Panc1 (cell line): ENCODE measurements at regions not wholly inside any gene's neighbourhood (a gene's known extent, or its start where the extent isn't known, plus 50 kb on each side); places are given as distances from the start of the nearest gene placed in this dataset.

Experiments used
- ATAC-seq: fragments of 200-7000 bp; cut with Tn5 transposase; 2 replicates; pipeline ENCODE4 v1.9.1; 2020; ENCODE audit warnings: mild to moderate bottlenecking, moderate library complexity
- BruUV-seq: library from RNA; stranded (reverse); fragments of 400-500 nt; replicated peaks from 2 replicates; lab custom pipeline; 2021; lab: Mats Ljungman, UMichigan
- CTCF ChIA-PET: fragments of 300-600 bp; sonication (Branson Sonifier 250); formaldehyde crosslinking; loops from one replicate; lab custom pipeline; 2022; ENCODE audit warnings: antibody characterized with exemption; lab: Charles Lee
- POLR2A ChIA-PET: fragments of 300-600 bp; sonication (Branson Sonifier 250); formaldehyde crosslinking; loops from one replicate; lab custom pipeline; 2022; ENCODE audit warnings: antibody characterized with exemption; lab: Charles Lee
- DNase-seq: peaks from one replicate; pipeline ENCODE4 v3.0.0-alpha.2; 2010; ENCODE audit warnings: low read depth, low spot score
- H3K27ac ChIP-seq: 2 replicates; pipeline ENCODE4 v1.5.1; 2011; ENCODE audit warnings: mild to moderate bottlenecking, low read length, inconsistent platforms
- H3K27me3 ChIP-seq: fragments of 200-500 bp; sonication (Bioruptor generic); 2 replicates; pipeline ENCODE4 v1.6.0; 2014; ENCODE audit warnings: low read length, inconsistent platforms; ENCODE audit not compliant: control insufficient read depth, insufficient read depth
- H3K36me3 ChIP-seq: fragments of 200-500 bp; sonication (Bioruptor generic); 2 replicates; pipeline ENCODE4 v1.5.1; 2014; ENCODE audit warnings: inconsistent platforms, mild to moderate bottlenecking, low read length, moderate library complexity; ENCODE audit not compliant: control insufficient read depth, insufficient read depth
- H3K4me1 ChIP-seq: 2 replicates; pipeline ENCODE4 v1.5.1; 2011; ENCODE audit warnings: inconsistent platforms, mild to moderate bottlenecking, low read length, moderate library complexity; ENCODE audit not compliant: control insufficient read depth, insufficient read depth
- H3K4me3 ChIP-seq, 2 experiments: 2 replicates each; pipeline ENCODE4 v1.5.1; 2011 to 2012; ENCODE audit warnings: low read depth in 2 of 2, low read length in 2 of 2, mild to moderate bottlenecking in 2 of 2, inconsistent platforms in 1 of 2, moderate library complexity in 1 of 2
- H3K9me3 ChIP-seq: fragments of 200-500 bp; sonication (Bioruptor generic); 2 replicates; pipeline ENCODE4 v1.5.1; 2014; ENCODE audit warnings: low read depth, mild to moderate bottlenecking, inconsistent platforms, low read length, moderate library complexity; ENCODE audit not compliant: control insufficient read depth, insufficient read depth
- POLR2AphosphoS5 ChIP-seq: IDR thresholded peaks from 2 replicates; pipeline ENCODE4 v1.6.1; 2012; ENCODE audit warnings: mild to moderate bottlenecking, low read depth, low read length, moderate library complexity
- SIN3A ChIP-seq: IDR thresholded peaks from 2 replicates; pipeline ENCODE4 v1.6.1; 2012; ENCODE audit warnings: low read depth, mild to moderate bottlenecking, low read length, moderate library complexity, borderline replicate concordance; ENCODE audit not compliant: insufficient read depth
- TCF7L2 ChIP-seq: IDR thresholded peaks from 2 replicates; pipeline ENCODE4 v1.6.1; 2011; ENCODE audit warnings: mild to moderate bottlenecking, low read depth, low read length, inconsistent platforms
- in situ Hi-C: cut with HindIII; loops from 2 replicates; pipeline ENCODE4 v1.10.0; 2016; ENCODE audit warnings: low sequenced_read_pairs, low pct_unique_long_range_greater_than_20kb
- intact Hi-C: fragments of 100-400 bp; cut with micrococcal nuclease; formaldehyde crosslinking; loops from one replicate; pipeline ENCODE4 v1.10.0; 2022; ENCODE audit not compliant: unreplicated experiment
- TF ChIP-seq, protein P1 (sequence below): fragments of 450-650 bp; IDR thresholded peaks from 2 replicates; pipeline ENCODE4 v1.5.1; 2017; ENCODE audit warnings: mild to moderate bottlenecking
- TF ChIP-seq, protein P2 (sequence below), 2 experiments: IDR thresholded peaks; 2 replicates each; pipeline ENCODE4 v1.6.1; 2011 to 2012; ENCODE audit warnings: low read depth in 2 of 2, control low read depth in 1 of 2, low read length in 1 of 2, mild to moderate bottlenecking in 1 of 2, moderate library complexity in 1 of 2; ENCODE audit not compliant: insufficient read depth in 1 of 2

DNA sequence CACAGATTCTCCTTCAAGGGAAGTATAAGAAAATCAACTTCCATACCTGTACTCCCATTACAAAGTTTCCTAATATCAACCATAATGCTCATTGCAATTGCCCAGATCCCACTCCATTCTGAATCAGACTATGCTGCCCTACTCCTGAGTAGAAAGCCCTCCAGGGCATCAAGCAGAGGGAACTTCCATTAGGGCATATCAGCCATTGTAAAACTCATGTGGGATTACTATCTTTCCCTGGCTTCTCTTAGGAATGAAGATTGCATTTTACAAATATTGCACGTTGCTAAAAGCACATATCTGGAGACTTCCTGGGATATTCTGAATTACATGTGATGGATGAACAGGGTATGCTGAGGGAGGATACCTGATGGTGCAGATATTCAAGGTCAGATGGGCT is 263.2 kb downstream of the FOXA2 start:
- POLR2A ChIA-PET: no interaction called here
- no TSS peak for BruUV-seq
- ATAC-seq (no peak), DNase-seq (no peak)
- no peak for TF ChIP-seq TCF7L2
- no peak for TF ChIP-seq POLR2AphosphoS5
- TF ChIP-seq, protein P1, sequence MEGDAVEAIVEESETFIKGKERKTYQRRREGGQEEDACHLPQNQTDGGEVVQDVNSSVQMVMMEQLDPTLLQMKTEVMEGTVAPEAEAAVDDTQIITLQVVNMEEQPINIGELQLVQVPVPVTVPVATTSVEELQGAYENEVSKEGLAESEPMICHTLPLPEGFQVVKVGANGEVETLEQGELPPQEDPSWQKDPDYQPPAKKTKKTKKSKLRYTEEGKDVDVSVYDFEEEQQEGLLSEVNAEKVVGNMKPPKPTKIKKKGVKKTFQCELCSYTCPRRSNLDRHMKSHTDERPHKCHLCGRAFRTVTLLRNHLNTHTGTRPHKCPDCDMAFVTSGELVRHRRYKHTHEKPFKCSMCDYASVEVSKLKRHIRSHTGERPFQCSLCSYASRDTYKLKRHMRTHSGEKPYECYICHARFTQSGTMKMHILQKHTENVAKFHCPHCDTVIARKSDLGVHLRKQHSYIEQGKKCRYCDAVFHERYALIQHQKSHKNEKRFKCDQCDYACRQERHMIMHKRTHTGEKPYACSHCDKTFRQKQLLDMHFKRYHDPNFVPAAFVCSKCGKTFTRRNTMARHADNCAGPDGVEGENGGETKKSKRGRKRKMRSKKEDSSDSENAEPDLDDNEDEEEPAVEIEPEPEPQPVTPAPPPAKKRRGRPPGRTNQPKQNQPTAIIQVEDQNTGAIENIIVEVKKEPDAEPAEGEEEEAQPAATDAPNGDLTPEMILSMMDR: no peak
- no peak for TF ChIP-seq SIN3A
- TF ChIP-seq, protein P2, sequence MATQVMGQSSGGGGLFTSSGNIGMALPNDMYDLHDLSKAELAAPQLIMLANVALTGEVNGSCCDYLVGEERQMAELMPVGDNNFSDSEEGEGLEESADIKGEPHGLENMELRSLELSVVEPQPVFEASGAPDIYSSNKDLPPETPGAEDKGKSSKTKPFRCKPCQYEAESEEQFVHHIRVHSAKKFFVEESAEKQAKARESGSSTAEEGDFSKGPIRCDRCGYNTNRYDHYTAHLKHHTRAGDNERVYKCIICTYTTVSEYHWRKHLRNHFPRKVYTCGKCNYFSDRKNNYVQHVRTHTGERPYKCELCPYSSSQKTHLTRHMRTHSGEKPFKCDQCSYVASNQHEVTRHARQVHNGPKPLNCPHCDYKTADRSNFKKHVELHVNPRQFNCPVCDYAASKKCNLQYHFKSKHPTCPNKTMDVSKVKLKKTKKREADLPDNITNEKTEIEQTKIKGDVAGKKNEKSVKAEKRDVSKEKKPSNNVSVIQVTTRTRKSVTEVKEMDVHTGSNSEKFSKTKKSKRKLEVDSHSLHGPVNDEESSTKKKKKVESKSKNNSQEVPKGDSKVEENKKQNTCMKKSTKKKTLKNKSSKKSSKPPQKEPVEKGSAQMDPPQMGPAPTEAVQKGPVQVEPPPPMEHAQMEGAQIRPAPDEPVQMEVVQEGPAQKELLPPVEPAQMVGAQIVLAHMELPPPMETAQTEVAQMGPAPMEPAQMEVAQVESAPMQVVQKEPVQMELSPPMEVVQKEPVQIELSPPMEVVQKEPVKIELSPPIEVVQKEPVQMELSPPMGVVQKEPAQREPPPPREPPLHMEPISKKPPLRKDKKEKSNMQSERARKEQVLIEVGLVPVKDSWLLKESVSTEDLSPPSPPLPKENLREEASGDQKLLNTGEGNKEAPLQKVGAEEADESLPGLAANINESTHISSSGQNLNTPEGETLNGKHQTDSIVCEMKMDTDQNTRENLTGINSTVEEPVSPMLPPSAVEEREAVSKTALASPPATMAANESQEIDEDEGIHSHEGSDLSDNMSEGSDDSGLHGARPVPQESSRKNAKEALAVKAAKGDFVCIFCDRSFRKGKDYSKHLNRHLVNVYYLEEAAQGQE (IDR thresholded peaks at IDR 0.05; ENCODE audit: insufficient read depth in 1 of 2, low read depth in 2 of 2, low read length in 1 of 2): no peak
- H3K36me3 ChIP-seq: no peaks in the 10 kb centered on the region
- peaks cover 36% of the 10 kb centered on the region for H3K27me3 ChIP-seq
- H3K4me3 ChIP-seq: no peak overlapping the region
- CTCF ChIA-PET: no interaction called here
- no peak overlapping the region for H3K27ac ChIP-seq
- H3K9me3 ChIP-seq: no peaks in the 10 kb centered on the region
- intact Hi-C loops: no loop called here
- in situ Hi-C loops: no loop called here
- no peaks in the 10 kb centered on the region for H3K4me1 ChIP-seq

DNA sequence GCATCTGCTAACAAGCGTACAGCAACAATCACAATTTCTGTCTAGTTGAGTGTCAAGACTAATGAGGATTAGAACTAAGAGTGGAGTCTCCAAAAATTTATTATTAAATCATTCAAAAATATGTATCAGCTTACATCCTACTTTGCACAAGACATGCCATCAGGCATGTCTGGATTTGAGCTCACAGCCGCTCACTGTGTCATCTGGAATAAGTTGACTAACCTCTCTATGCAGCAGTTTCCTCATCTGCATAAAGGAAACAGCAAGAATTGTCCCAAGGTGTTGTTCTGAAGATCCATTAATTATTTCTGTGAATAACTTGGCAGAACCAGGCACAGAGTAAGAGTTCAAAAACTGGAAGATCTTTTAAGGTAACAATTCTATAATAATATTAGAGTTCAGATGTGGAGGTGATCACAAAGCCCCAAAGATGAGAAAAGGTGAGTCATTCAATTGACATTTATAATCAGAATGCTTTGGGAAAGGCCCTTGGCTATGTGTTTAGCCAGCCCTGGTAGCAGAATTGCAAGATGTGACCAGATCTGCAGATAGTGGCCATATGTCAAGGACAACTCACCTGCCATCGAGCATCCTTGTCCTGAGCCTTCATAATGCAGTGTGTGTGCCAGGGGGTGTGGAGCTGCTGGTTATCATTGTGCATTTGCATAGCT is 264.0 kb downstream of the FOXA2 start:
- Histone ChIP-seq H3K9me3 (no peaks in the 10 kb centered on the region), H3K4me3 (no peak overlapping the region), H3K36me3 (no peaks in the 10 kb centered on the region), H3K27me3 (peaks cover 36% of the 10 kb centered on the region), H3K27ac (no peak overlapping the region), H3K4me1 (no peaks in the 10 kb centered on the region)
- no peak for DNase-seq
- ChIA-PET CTCF (no interaction called here), POLR2A (no interaction called here)
- TF ChIP-seq POLR2AphosphoS5 (no peak), TCF7L2 (no peak), SIN3A (no peak)
- TF ChIP-seq, protein P2 (IDR thresholded peaks at IDR 0.05; ENCODE audit: insufficient read depth in 1 of 2, low read depth in 2 of 2, low read length in 1 of 2): no peak
- TF ChIP-seq, protein P1: no peak
- intact Hi-C loops: no loop called here
- ATAC-seq: no peak
- in situ Hi-C loops: no loop called here
- no TSS peak for BruUV-seq
